ENCODE measurements at regions not wholly inside any gene's neighbourhood (a gene's known extent, or its start where the extent isn't known, plus 50 kb on each side); places are given as distances from the start of the nearest gene placed in this dataset.

DNA sequence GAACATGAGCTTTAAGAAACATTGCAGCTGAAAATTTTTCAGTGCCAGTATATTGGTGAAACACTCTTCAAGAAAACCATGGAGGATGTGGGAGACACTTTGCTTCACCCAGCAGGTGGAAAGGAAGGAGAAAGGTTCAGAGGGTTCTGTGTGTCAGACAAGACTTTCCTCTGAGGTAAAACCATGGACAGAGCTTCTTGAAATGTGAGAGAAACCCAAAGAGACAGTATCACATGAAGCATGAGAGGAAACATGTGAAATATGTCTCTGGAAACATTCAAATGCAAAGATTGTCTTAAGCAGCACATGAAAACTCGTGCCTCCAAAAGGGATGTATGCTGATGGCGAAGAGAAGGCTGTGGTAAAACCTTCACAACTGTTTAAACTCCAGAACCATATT is 368.9 kb upstream of the ST8SIA4 start (continued):
- no peak for TF ChIP-seq CHD2 (IDR thresholded peaks at IDR 0.05; ENCODE audit: low read length, partially characterized antibody)
- TF ChIP-seq TEAD4 (IDR thresholded peaks at IDR 0.05; ENCODE audit: borderline replicate concordance, insufficient read depth), result no peak

GRCh38 chr5:101271416-101271815 is 368.3 kb upstream of the ST8SIA4 start:
- H3K79me2 ChIP-seq (ENCODE audit: insufficient read depth), result no peaks in the 10 kb centered on the region
- no peaks in the 10 kb centered on the region for H3K4me1 ChIP-seq (ENCODE audit: control insufficient read depth in 1 of 2, insufficient read depth in 2 of 2, low read depth in 1 of 2, low read length in 1 of 2)
- no peaks in the 10 kb centered on the region for H3K9me2 ChIP-seq
- no peaks in the 10 kb centered on the region for H3K36me3 ChIP-seq (replicated peaks in 1 of 2; ENCODE audit: control insufficient read depth in 1 of 2, insufficient read depth in 2 of 2, low read length in 1 of 2)
- ChIA-PET POLR2A (no interaction called here), CTCF (no interaction called here)
- 6% methylated on average over 2 of the region's 2 CpGs for WGBS (ENCODE audit: low lambda C conversion rate)
- no peaks in the 10 kb centered on the region for H4K20me1 ChIP-seq (ENCODE audit: insufficient read depth)
- H3K27me3 ChIP-seq (ENCODE audit: insufficient read depth), result no peaks in the 10 kb centered on the region
- no peaks in the 10 kb centered on the region for H3F3A ChIP-seq (replicated peaks; ENCODE audit: insufficient read depth)
- H3K9ac ChIP-seq, result no peak overlapping the region
- DNase-seq, result no peak
- no peak overlapping the region for H3K4me2 ChIP-seq
- H3K9me3 ChIP-seq, result no peaks in the 10 kb centered on the region
- no peak overlapping the region for H3K4me3 ChIP-seq (ENCODE audit: low read depth in 2 of 2, low read length in 1 of 2)
- no peak overlapping the region for H3K27ac ChIP-seq (ENCODE audit: low read depth in 2 of 2, low read length in 1 of 2)
- TF ChIP-seq MXI1 (IDR thresholded peaks at IDR 0.05; ENCODE audit: low read depth, low read length) (no peak), RCOR1 (IDR thresholded peaks at IDR 0.05; ENCODE audit: low read length) (no peak), CTCF (IDR thresholded peaks at IDR 0.05) (no peak), SIN3A (IDR thresholded peaks at IDR 0.05; ENCODE audit: borderline replicate concordance, low read depth, low read length) (no peak), RAD21 (IDR thresholded peaks at IDR 0.05; ENCODE audit: low read length) (no peak), FOSL2 (IDR thresholded peaks at IDR 0.05; ENCODE audit: borderline replicate concordance, low read depth) (no peak), CHD2 (IDR thresholded peaks at IDR 0.05; ENCODE audit: low read length, partially characterized antibody) (no peak), EZH2phosphoT487 (IDR thresholded peaks at IDR 0.05; ENCODE audit: borderline replicate concordance, low read depth) (no peak), RFX5 (IDR thresholded peaks at IDR 0.05; ENCODE audit: low read length) (no peak), USF1 (IDR thresholded peaks at IDR 0.05; ENCODE audit: borderline replicate concordance, low read depth) (no peak)
- TF ChIP-seq, protein P1, sequence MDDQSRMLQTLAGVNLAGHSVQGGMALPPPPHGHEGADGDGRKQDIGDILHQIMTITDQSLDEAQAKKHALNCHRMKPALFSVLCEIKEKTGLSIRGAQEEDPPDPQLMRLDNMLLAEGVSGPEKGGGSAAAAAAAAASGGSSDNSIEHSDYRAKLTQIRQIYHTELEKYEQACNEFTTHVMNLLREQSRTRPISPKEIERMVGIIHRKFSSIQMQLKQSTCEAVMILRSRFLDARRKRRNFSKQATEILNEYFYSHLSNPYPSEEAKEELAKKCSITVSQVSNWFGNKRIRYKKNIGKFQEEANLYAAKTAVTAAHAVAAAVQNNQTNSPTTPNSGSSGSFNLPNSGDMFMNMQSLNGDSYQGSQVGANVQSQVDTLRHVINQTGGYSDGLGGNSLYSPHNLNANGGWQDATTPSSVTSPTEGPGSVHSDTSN (IDR thresholded peaks at IDR 0.05), result no peak
- no peak overlapping the region for H2AFZ ChIP-seq (ENCODE audit: low read depth)

DNA sequence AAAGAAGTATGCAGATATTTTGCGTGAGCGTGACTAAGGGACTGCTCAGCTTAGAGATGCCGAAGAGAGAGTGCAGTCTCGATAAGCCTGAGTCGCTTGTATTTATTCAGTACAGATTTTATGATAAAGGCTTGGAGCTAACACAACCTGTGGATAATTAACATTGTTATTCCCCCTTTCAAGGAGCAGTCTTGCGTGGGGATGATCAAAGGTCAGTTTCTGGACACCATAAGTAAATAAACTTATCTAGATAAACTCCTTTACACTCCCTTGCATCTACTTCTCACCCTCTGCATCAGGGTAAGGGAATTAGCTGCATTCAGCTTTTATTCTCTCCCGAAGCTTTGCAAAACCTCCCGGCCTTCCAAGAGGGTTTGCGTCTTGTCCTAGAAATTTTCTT is 357.8 kb upstream of the ST8SIA4 start:
- 7% methylated on average over 9 of the region's 9 CpGs for WGBS (ENCODE audit: low lambda C conversion rate)
- H3K4me1 ChIP-seq (ENCODE audit: control insufficient read depth in 1 of 2, insufficient read depth in 2 of 2, low read depth in 1 of 2, low read length in 1 of 2), result no peaks in the 10 kb centered on the region
- no peaks in the 10 kb centered on the region for H3K9me2 ChIP-seq
- H3F3A ChIP-seq (replicated peaks; ENCODE audit: insufficient read depth), result no peaks in the 10 kb centered on the region
- H3K27me3 ChIP-seq (ENCODE audit: insufficient read depth), result no peaks in the 10 kb centered on the region
- H4K20me1 ChIP-seq (ENCODE audit: insufficient read depth), result no peaks in the 10 kb centered on the region
- POLR2A ChIA-PET, result no interaction called here
- no peaks in the 10 kb centered on the region for H3K36me3 ChIP-seq (replicated peaks in 1 of 2; ENCODE audit: control insufficient read depth in 1 of 2, insufficient read depth in 2 of 2, low read length in 1 of 2)
- H2AFZ ChIP-seq (ENCODE audit: low read depth), result no peak overlapping the region
- H3K4me3 ChIP-seq (ENCODE audit: low read depth in 2 of 2, low read length in 1 of 2), result no peak overlapping the region
- no peak for DNase-seq
- no peaks in the 10 kb centered on the region for H3K79me2 ChIP-seq (ENCODE audit: insufficient read depth)
- TF ChIP-seq USF1 (IDR thresholded peaks at IDR 0.05; ENCODE audit: borderline replicate concordance, low read depth) (no peak), RFX5 (IDR thresholded peaks at IDR 0.05; ENCODE audit: low read length) (no peak), GATA2 (CRISPR knock-in tag; IDR thresholded peaks at IDR 0.05) (no peak), TCF12 (IDR thresholded peaks at IDR 0.05) (no peak), EZH2phosphoT487 (IDR thresholded peaks at IDR 0.05; ENCODE audit: borderline replicate concordance, low read depth) (no peak), MAX (IDR thresholded peaks at IDR 0.05; ENCODE audit: low read depth) (no peak), TAF1 (IDR thresholded peaks at IDR 0.05; ENCODE audit: borderline replicate concordance, low read depth, low read length) (no peak)
- TF ChIP-seq, protein P2, sequence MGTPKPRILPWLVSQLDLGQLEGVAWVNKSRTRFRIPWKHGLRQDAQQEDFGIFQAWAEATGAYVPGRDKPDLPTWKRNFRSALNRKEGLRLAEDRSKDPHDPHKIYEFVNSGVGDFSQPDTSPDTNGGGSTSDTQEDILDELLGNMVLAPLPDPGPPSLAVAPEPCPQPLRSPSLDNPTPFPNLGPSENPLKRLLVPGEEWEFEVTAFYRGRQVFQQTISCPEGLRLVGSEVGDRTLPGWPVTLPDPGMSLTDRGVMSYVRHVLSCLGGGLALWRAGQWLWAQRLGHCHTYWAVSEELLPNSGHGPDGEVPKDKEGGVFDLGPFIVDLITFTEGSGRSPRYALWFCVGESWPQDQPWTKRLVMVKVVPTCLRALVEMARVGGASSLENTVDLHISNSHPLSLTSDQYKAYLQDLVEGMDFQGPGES (IDR thresholded peaks at IDR 0.05; ENCODE audit: low read depth, low read length), result no peak
- TF ChIP-seq, protein P3, sequence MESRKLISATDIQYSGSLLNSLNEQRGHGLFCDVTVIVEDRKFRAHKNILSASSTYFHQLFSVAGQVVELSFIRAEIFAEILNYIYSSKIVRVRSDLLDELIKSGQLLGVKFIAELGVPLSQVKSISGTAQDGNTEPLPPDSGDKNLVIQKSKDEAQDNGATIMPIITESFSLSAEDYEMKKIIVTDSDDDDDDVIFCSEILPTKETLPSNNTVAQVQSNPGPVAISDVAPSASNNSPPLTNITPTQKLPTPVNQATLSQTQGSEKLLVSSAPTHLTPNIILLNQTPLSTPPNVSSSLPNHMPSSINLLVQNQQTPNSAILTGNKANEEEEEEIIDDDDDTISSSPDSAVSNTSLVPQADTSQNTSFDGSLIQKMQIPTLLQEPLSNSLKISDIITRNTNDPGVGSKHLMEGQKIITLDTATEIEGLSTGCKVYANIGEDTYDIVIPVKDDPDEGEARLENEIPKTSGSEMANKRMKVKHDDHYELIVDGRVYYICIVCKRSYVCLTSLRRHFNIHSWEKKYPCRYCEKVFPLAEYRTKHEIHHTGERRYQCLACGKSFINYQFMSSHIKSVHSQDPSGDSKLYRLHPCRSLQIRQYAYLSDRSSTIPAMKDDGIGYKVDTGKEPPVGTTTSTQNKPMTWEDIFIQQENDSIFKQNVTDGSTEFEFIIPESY (IDR thresholded peaks at IDR 0.05; ENCODE audit: borderline replicate concordance, low read depth), result no peak
- CTCF ChIA-PET, result no interaction called here
- no peak overlapping the region for H3K4me2 ChIP-seq
- H3K9ac ChIP-seq, result no peak overlapping the region
- H3K27ac ChIP-seq (ENCODE audit: low read depth in 2 of 2, low read length in 1 of 2), result no peak overlapping the region
- H3K9me3 ChIP-seq, result no peaks in the 10 kb centered on the region

Data from SK-N-SH (cell line).